Right lobe of liver (tissue), 4 donors: ENCODE measurements at regions not wholly inside any gene's neighbourhood (a gene's known extent, or its start where the extent isn't known, plus 50 kb on each side); places are given as distances from the start of the nearest gene placed in this dataset.

ENCODE experiments used
- POLR2A ChIP-seq: fragments of 450-650 bp; IDR thresholded peaks from one replicate; pipeline ENCODE4 v1.6.1; 2017; ENCODE audit warnings: antibody characterized with exemption, mild to moderate bottlenecking
- TF ChIP-seq, protein P1 (sequence below), 4 donors: fragments of 200-600 bp in 3 of 4; fragments of 450-650 bp in 1 of 4; IDR thresholded peaks; one replicate each; pipeline versions ENCODE4 v1.5.1 to v1.8.0; 2016 to 2022; ENCODE audit warnings: antibody characterized with exemption in 4 of 4, mild to moderate bottlenecking in 2 of 4
- donor health status: DM: no; HTN: no; CAD: no.
- donor health status: DM: no; HTN: no; CAD: no.
- donor health status: DM: no; HTN: yes; CAD: no.

DNA sequence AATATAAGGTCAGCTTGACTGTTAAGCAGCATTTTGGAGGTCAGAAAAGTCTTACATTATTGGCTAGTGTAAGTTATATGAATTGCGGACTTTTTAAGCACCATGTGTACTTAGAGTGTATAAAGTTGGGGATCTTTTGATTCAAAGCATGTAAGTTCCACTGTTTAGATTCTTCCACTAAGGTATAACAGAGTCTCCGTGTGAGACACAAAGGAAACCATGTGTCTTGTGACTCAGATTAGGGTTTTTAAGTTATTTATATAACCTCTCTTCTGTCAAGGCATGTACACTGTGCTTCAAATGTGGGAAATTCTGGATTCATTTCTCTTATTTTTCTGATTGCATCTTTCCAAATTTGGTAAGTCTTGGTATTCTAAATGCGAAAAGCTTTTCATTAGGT is 143.5 kb upstream of the SOX2 start:
- TF ChIP-seq, protein P1, sequence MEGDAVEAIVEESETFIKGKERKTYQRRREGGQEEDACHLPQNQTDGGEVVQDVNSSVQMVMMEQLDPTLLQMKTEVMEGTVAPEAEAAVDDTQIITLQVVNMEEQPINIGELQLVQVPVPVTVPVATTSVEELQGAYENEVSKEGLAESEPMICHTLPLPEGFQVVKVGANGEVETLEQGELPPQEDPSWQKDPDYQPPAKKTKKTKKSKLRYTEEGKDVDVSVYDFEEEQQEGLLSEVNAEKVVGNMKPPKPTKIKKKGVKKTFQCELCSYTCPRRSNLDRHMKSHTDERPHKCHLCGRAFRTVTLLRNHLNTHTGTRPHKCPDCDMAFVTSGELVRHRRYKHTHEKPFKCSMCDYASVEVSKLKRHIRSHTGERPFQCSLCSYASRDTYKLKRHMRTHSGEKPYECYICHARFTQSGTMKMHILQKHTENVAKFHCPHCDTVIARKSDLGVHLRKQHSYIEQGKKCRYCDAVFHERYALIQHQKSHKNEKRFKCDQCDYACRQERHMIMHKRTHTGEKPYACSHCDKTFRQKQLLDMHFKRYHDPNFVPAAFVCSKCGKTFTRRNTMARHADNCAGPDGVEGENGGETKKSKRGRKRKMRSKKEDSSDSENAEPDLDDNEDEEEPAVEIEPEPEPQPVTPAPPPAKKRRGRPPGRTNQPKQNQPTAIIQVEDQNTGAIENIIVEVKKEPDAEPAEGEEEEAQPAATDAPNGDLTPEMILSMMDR (IDR thresholded peaks at IDR 0.05) = no peak
- TF ChIP-seq POLR2A = no peak
